GM12874 (cell line): ENCODE measurements at regions not wholly inside any gene's neighbourhood (a gene's known extent, or its start where the extent isn't known, plus 50 kb on each side); places are given as distances from the start of the nearest gene placed in this dataset.

Experiments used
- TF ChIP-seq, protein P1 (sequence below): IDR thresholded peaks from 2 replicates; pipeline ENCODE4 v1.5.1; 2011; ENCODE audit warnings: low read depth, mild to moderate bottlenecking, control low read depth, low read length, moderate library complexity; ENCODE audit not compliant: insufficient read depth

DNA sequence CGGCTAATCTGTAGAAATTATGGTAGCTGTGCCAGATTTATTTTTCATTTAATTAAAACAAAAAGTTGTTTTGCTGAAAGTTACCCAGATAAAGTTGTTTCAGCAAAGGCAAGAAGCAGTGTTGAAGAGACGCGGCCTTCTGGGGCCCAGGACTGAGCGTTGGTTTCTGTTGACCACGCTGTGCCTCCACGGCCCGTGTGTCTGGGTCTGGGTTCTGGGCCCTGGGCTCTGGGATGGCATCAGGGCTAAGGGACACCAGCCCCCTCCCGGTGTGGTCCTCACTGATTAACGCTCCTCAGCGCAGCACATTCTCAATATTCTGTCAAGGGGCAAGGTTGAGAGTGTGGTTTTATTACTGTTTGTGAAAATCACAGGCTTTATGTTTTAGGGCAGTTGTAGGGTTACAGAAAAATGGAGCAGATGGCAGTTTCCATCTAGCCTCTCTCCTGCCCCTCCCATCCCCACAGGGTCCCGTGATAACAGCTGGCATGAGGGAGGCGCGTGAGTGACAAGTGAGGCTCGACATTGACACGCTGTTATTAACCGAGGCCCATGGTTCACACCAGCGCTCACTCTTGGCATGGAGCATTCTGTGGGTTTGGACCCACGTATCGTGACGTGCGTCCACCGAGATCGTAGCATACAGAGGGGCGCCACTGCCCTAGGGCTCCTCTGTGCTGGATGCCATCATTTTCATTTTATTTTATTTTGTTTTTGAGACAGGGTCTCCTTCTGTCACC, 1231.4 kb downstream of the BRD1 start:
- TF ChIP-seq, protein P1, sequence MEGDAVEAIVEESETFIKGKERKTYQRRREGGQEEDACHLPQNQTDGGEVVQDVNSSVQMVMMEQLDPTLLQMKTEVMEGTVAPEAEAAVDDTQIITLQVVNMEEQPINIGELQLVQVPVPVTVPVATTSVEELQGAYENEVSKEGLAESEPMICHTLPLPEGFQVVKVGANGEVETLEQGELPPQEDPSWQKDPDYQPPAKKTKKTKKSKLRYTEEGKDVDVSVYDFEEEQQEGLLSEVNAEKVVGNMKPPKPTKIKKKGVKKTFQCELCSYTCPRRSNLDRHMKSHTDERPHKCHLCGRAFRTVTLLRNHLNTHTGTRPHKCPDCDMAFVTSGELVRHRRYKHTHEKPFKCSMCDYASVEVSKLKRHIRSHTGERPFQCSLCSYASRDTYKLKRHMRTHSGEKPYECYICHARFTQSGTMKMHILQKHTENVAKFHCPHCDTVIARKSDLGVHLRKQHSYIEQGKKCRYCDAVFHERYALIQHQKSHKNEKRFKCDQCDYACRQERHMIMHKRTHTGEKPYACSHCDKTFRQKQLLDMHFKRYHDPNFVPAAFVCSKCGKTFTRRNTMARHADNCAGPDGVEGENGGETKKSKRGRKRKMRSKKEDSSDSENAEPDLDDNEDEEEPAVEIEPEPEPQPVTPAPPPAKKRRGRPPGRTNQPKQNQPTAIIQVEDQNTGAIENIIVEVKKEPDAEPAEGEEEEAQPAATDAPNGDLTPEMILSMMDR, result no peak

DNA sequence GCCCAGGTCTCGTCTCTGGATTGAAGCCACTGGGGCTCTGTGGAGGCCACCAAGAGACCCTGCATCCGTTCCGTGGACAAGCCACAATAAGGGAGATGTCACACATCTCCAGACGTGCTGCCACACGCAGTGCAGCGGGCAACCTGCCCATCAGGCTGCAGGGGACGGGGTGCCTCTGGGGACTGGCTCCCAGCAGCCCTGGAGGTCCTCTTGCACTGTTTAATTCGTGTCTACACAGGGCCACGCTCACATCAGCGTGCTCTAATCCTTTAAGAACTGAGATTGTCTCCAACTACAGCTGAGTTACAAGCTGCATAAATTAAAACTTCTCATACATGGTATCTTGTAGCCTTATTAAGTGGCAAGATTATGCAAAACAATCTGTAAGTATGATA, 1232.2 kb downstream of the BRD1 start:
- TF ChIP-seq, protein P1, result no peak

DNA sequence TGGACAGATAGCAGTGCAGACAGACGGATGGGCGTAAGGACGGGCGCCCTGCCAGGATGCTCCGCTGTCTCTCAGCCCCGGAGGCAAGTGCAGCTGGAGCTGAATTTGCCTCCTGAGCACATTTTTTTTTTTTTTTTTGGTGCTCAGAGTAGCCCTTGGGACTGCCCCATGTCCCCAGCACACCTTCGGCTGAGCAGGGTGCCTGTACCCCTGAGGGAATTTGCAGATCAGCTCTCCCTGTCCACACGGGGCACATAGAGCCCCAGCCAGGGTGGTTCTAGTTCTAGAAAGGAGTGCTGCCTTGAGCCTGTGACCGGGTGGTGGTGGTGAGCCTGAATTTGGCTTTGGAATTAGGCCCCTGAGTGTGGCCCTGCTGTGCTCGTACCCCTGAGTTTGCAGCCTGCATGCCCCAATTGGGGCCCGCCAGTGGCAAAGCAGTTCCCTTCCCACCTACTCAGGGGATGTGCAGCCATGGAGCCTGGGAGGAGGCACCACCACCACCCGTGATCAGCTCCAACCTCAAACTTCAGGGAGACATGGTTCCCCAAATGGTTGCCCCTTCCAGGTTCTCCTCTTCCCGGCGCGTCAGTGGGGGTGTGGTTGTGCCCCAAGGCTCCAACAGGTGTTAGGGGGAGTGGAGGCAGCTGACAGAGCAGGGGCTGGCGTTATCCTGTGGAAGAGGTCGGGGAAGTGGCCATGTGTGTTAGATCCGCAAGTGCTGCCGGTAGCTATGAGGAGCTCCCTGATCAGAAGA, 1232.7 kb downstream of the BRD1 start:
- TF ChIP-seq, protein P1, result no peak

DNA sequence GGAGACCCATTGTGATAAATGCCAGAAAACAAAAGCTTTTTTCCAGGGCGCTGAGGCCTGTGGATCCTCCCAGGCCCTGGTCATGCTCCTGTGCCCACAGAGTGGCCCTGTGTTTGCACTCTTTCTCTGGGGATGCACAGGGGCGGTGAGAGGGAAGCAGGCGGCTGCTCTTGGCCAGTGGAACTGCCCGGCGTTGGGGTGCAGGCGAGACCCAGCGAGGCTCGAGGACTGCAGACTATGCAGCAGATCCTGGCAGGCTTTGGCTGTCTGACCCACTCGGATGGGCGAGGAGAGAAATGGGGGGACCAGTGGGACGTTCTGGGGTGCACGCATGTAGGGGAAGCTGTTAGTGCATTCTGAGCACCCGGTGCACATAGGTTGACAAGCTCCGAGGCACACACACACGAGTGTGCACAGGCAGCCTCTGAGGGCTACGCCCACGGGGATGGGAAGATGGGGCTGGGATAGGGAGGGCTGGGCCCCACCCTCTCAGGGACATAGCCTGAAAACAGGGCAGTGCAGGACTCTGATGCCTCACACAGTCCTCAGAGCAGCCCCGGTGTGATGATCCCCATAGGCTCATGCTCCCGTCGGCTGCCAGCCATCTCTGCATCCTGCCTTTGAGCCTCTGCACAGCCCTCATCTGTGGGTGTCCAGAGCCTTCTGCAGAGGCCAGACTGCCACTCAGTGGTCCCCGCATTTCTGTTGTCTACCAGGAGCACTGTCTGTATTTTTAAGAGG, 1233.5 kb downstream of the BRD1 start:
- TF ChIP-seq, protein P1, result no peak

DNA sequence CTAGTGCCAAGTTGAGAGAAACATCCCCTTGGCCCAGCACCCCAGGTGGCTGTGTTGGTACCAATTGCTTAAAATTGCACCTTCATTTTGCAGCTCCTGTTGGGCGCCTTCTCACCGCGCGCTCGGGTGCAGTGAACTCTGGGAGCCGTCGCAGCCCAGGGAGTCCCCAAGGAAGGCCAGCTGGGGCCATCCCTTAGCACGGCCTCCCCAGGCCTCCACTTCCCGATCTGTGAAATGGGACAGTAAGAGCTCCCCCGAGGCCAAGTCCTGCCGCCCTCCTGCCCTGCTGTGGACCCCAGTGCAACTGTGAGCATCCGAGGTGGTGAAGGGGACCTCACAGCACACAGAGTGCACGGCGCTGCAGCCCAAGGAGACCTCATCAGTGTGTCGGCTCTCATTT, 1234.1 kb downstream of the BRD1 start:
- TF ChIP-seq, protein P1, result no peak

DNA sequence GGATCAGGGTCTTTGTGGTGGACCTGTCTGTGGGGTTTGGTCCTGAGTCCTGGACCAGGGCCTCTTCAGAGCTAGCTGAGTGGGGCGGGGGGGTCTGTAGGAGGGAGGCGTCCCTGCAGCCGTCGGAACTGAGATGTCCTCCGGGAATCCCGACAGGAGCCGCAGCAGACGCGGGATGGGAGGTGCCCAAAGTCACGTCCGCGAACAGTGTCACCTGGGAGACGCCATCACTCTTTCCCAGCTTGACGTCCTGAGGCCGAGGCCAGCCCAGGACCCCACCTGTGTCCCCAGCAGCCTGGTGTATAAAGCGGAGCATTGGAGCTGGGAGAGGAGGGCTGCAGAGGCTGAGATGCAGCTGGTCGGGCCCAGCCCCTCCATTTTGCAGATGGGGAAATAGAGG, 1234.7 kb downstream of the BRD1 start:
- TF ChIP-seq, protein P1, result no peak

DNA sequence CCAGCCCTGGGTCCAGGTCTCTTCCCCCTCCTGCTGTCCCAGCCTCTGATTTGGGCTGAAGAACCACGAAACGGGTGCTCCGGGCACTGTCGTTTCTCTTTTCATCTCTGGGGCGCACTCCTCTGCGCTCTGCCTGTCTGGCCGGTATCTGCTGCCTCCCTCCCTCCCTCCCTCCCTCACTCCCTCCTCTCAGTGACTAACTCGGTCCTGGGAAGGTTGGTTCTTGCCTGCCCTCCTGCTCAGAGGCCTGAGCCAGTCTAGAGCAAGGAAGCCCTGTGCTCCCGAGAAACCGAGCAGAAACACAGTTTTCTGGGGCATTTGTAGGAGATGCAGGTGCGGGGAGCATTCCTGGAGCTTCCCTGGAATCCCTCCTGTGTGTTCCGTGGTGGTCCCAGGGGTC, 1235.2 kb downstream of the BRD1 start:
- TF ChIP-seq, protein P1, result no peak
